SU-DHL-6 (cell line): ENCODE measurements at regions not wholly inside any gene's neighbourhood (a gene's known extent, or its start where the extent isn't known, plus 50 kb on each side); places are given as distances from the start of the nearest gene placed in this dataset.

Experiments used
- H2AFZ ChIP-seq: fragments of 200-600 bp; sonication (generic); 2 replicates; pipeline ENCODE4 v1.6.1; 2014; ENCODE audit warnings: low read depth, mild to moderate bottlenecking, moderate library complexity, mixed read lengths, antibody characterized with exemption, low read length; ENCODE audit not compliant: severe bottlenecking
- H3F3A ChIP-seq: fragments of 200-600 bp; shearing (Covaris generic); 2 replicates; pipeline ENCODE4 v1.6.0; 2016; ENCODE audit warnings: antibody characterized with exemption, mild to moderate bottlenecking; ENCODE audit not compliant: insufficient read depth
- H3K27ac ChIP-seq: fragments of 200-600 bp; sonication (generic); 2 replicates; pipeline ENCODE4 v1.5.1; 2016; ENCODE audit warnings: low read depth, mild to moderate bottlenecking, low read length, moderate library complexity, mixed read lengths
- H3K27me3 ChIP-seq: fragments of 200-600 bp; sonication (generic), shearing (Covaris generic); 2 replicates; pipeline ENCODE4 v1.6.0; 2014; ENCODE audit warnings: mild to moderate bottlenecking, low read length
- H3K36me3 ChIP-seq: fragments of 200-600 bp; sonication (generic); 2 replicates; pipeline ENCODE4 v1.6.1; 2014; ENCODE audit warnings: mild to moderate bottlenecking, low read length, mixed read lengths
- H3K4me2 ChIP-seq: fragments of 300-600, 200-600 bp; shearing (Covaris generic), sonication (generic); 2 replicates; pipeline ENCODE4 v1.6.0; 2014; ENCODE audit warnings: low read length, low read depth, mild to moderate bottlenecking; ENCODE audit not compliant: poor library complexity, severe bottlenecking
- H3K4me3 ChIP-seq: fragments of 200-600 bp; sonication (generic); 2 replicates; pipeline ENCODE4 v1.5.1; 2014; ENCODE audit warnings: antibody characterized with exemption, low read length, mild to moderate bottlenecking, mixed read lengths; ENCODE audit not compliant: insufficient read depth, poor library complexity, severe bottlenecking
- H3K79me2 ChIP-seq: fragments of 200-600 bp; sonication (generic); 2 replicates; pipeline ENCODE4 v1.6.1; 2014; ENCODE audit warnings: mild to moderate bottlenecking, low read length, moderate library complexity; ENCODE audit not compliant: insufficient read depth
- H3K9ac ChIP-seq: fragments of 200-600 bp; sonication (generic); 2 replicates; pipeline ENCODE4 v1.7.0; 2014; ENCODE audit warnings: mild to moderate bottlenecking, low read length
- H3K9me2 ChIP-seq: fragments of 200-600 bp; sonication (generic); replicated peaks from 2 replicates; pipeline ENCODE4 v1.6.1; 2014; ENCODE audit warnings: low read length; ENCODE audit not compliant: insufficient read depth
- H3K9me3 ChIP-seq: fragments of 200-600 bp; sonication (generic); 2 replicates; pipeline ENCODE4 v1.6.1; 2014; ENCODE audit warnings: low read length, mixed read lengths; ENCODE audit not compliant: insufficient read depth
- H4K20me1 ChIP-seq: fragments of 200-600 bp; sonication (generic); 2 replicates; pipeline ENCODE4 v1.6.1; 2014; ENCODE audit warnings: low read depth, mild to moderate bottlenecking, antibody characterized with exemption, low read length, moderate library complexity, mixed read lengths
- EZH2phosphoT487 ChIP-seq: fragments of 200-600 bp; sonication (generic), shearing (Covaris generic); conservative IDR thresholded peaks from 2 replicates; pipeline ENCODE4 v1.6.1; 2018; ENCODE audit warnings: mild to moderate bottlenecking, antibody characterized with exemption, low read length, moderate library complexity, mixed read lengths
- TF ChIP-seq, protein P1 (sequence below): fragments of 200-600 bp; sonication (generic); IDR thresholded peaks from one replicate; pipeline ENCODE4 v1.5.1; 2017; ENCODE audit warnings: antibody characterized with exemption, mild to moderate bottlenecking, low read length, moderate library complexity; ENCODE audit not compliant: insufficient read depth, poor library complexity, severe bottlenecking

DNA sequence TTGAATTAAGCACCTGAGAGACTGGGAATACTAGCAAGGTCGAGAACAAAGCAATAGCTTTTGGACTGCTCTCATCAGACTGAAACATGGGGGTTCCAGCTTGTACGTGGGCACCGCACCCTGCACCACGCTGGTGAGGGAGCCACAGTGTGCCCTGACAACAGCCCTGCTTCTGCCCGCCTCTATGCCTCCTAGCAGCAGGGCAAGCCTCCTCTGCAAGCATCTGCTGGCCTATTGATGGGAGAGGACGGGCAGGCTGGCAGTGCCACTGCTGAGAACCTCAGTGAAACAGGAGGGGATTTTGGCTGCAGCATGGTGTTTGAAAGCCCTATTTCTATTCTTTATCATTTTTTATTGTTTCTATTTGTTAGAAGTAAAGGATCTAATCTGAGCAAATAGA, 146.1 kb upstream of the OTOS start:
- H3F3A ChIP-seq = no peaks in the 10 kb centered on the region
- H3K27ac ChIP-seq = no peak overlapping the region
- no peaks in the 10 kb centered on the region for H3K79me2 ChIP-seq
- no peak overlapping the region for H3K9ac ChIP-seq
- H3K4me3 ChIP-seq = no peak overlapping the region
- no peaks in the 10 kb centered on the region for H3K27me3 ChIP-seq
- H3K36me3 ChIP-seq = no peaks in the 10 kb centered on the region
- no peaks in the 10 kb centered on the region for H3K9me2 ChIP-seq
- TF ChIP-seq, protein P1, sequence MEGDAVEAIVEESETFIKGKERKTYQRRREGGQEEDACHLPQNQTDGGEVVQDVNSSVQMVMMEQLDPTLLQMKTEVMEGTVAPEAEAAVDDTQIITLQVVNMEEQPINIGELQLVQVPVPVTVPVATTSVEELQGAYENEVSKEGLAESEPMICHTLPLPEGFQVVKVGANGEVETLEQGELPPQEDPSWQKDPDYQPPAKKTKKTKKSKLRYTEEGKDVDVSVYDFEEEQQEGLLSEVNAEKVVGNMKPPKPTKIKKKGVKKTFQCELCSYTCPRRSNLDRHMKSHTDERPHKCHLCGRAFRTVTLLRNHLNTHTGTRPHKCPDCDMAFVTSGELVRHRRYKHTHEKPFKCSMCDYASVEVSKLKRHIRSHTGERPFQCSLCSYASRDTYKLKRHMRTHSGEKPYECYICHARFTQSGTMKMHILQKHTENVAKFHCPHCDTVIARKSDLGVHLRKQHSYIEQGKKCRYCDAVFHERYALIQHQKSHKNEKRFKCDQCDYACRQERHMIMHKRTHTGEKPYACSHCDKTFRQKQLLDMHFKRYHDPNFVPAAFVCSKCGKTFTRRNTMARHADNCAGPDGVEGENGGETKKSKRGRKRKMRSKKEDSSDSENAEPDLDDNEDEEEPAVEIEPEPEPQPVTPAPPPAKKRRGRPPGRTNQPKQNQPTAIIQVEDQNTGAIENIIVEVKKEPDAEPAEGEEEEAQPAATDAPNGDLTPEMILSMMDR = no peak
- TF ChIP-seq EZH2phosphoT487 = no peak
- no peaks in the 10 kb centered on the region for H4K20me1 ChIP-seq
- no peak overlapping the region for H2AFZ ChIP-seq
- H3K9me3 ChIP-seq = no peaks in the 10 kb centered on the region
- no peak overlapping the region for H3K4me2 ChIP-seq

DNA sequence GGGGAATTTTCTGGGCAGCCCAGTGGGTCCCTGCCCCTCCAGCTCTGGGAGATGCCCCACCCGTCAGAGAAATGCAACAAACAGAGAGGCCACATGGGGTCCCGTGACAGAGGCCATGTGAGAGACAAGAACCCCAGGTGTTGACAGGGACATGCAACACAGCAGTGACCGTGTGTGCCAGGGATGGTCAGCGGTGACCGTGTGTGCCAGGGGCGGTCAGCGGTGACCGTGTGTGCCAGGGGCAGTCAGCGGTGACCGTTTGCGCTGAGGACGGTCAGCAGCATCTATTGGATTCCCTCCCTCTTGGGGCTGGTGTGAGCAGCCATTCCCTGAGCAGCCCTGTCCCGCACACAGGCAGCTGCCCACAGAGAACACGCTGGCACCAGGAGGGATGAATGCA, 146.6 kb upstream of the OTOS start:
- H4K20me1 ChIP-seq = no peaks in the 10 kb centered on the region
- TF ChIP-seq, protein P1 = no peak
- TF ChIP-seq EZH2phosphoT487 = no peak
- no peaks in the 10 kb centered on the region for H3K9me3 ChIP-seq
- no peak overlapping the region for H3K4me2 ChIP-seq
- no peak overlapping the region for H3K4me3 ChIP-seq
- no peaks in the 10 kb centered on the region for H3F3A ChIP-seq
- no peaks in the 10 kb centered on the region for H3K27me3 ChIP-seq
- no peaks in the 10 kb centered on the region for H3K9me2 ChIP-seq
- no peaks in the 10 kb centered on the region for H3K36me3 ChIP-seq
- no peaks in the 10 kb centered on the region for H3K79me2 ChIP-seq
- H3K27ac ChIP-seq = no peak overlapping the region
- no peak overlapping the region for H3K9ac ChIP-seq
- H2AFZ ChIP-seq = no peak overlapping the region

DNA sequence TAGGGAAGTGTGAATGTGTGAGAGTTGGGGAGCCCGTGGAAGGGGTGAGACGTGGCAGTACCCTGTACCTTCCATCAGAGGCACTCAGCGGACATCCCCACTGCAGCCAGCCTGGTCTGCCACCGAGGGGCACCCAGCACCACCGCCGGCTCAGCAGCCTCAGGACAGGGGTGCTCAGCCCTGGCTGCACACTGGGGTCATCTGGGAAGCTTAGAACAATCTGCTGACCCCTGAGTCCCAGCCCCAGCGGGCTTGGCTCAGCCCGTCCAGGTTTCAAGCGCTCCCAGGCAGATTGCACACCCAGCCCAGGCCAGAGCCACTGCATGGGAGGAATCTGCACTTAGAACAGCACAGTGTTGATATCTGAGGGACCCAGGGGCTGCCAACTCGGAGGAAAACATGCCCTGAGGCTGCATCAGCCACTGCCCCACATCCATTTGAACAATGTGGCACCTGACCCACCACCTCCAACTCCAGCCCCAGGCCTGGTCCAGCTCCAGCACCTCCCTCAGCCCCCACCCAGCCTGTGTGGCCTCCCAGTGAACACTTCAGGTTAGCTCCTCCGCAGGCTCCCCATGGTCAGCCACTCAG, 147.1 kb upstream of the OTOS start:
- Histone ChIP-seq H2AFZ (no peak overlapping the region), H3K9ac (no peak overlapping the region), H3K4me3 (no peak overlapping the region), H3K9me3 (no peaks in the 10 kb centered on the region), H4K20me1 (no peaks in the 10 kb centered on the region), H3K79me2 (no peaks in the 10 kb centered on the region), H3F3A (no peaks in the 10 kb centered on the region), H3K4me2 (no peak overlapping the region), H3K36me3 (no peaks in the 10 kb centered on the region), H3K27me3 (no peaks in the 10 kb centered on the region), H3K27ac (no peak overlapping the region), H3K9me2 (no peaks in the 10 kb centered on the region)
- no peak for TF ChIP-seq EZH2phosphoT487
- TF ChIP-seq, protein P1 = no peak
